ELF-1 (cell line): ENCODE measurements at regions not wholly inside any gene's neighbourhood (a gene's known extent, or its start where the extent isn't known, plus 50 kb on each side); places are given as distances from the start of the nearest gene placed in this dataset.
"Not testable (repeated sequence)": the region's sequence is repeated elsewhere in the genome, so short reads cannot be mapped to it uniquely, and the experiment has no call there.

Experiments
- DNase-seq: peaks from one replicate; pipeline ENCODE4 v3.0.0-alpha.2; 2016; ENCODE audit warnings: low read depth, low spot score

DNA sequence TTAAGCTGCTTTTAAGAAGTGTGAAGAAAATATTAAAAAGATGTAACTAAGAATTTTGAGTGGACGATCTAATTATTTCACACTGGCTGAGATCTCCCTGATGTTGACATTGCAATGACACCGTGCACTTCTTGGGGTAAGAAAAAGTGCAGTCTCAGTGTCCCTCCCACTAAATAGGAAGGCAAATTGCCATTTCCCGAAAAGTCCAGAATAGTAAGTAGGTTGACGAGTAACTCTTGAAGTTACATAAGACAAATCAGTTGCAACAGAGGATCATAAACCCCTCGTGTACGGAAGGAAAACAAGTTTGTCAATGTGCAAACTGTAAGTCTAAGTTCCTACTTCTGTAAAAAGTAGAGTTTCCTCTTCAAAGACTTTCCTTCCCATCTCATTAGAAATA, 336.2 kb downstream of the CACNA1B start:
- DNase-seq: not testable (repeated sequence)

DNA sequence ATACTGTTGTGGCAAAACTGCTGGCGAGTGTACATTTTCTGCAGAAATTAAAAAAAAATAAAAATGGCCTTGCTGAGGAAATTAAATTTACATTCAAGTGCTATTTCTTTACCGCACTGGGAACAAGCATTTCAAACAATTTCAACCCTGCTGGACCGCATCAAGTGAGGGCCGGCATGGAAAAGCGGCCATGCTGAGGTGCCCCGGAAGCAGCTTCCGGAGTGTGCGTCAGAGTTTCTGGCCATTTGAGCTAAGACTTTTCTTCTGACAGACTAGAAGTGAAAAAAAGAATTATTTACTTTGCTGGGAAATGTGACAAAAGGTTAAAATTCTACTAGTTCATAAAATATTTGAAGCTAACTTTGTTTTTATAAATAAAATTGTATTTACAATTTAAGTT, 337.0 kb downstream of the CACNA1B start:
- not testable (repeated sequence) for DNase-seq

DNA sequence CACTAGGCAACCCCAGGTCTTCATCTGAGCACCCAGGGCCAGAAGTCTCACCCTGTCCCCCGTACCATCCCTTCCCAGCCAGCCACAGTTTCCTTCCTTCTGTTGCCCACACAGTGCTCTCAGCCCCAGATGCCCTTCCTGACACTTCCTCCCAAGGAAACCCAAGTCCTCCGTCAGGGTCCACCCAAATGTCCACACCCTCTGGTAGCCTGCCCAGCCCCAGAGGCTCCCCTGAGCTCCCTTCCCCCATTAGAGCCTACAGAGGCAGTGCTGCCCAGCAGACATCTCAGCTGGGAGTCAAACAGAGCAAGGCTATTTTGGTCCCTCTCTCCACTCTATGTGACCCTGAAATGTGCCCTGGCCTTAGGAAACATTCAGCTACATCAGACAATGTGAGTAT, 338.0 kb downstream of the CACNA1B start:
- not testable (repeated sequence) for DNase-seq

DNA sequence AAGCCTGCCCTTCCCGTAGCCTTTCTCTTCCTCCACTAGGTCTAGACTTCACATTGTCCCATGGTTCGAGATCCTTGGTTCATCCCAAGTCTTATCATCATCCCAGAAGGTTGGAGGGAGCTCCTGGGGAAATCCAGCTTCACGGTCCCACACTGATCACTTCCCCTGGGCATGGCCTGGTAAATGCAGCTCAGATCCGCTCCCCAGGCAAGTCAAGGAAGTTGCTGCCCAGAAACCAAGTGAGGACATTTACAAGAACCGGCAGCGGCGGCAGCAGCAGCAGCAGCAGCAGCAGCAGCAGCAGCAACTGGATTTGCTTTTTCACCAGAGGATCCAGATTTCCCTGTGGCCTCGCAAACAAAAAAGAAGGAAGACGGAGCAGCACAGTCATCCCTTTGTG, 339.2 kb downstream of the CACNA1B start:
- DNase-seq: not testable (repeated sequence)

DNA sequence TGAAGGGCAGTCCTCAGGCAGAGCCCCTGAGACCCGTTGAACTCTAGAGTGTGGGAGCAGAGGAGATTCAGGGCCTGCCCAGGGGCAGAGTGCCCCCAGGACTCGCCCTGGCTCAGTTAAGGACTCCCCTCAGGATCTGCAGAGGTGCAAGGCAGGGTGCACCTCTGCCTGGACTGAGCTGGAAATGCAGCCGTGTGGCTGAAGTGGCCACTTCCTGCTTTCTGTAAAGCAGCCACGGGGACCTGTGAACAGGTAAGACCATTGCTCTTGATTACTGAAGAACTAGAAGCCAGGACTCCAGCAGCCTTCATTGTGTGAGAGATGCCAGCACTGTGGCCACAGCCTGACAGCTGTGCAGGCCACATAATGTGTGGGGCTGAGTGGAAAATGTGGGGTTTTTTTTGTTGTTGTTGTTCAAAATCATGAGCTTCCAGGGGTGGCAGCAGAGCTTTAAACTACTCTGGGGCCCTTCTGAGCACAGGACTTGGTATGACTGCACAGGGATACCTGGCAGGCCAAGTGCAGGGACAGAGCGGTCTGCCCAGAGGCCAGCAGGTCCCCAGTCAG, 339.8 kb downstream of the CACNA1B start:
- not testable (repeated sequence) for DNase-seq

DNA sequence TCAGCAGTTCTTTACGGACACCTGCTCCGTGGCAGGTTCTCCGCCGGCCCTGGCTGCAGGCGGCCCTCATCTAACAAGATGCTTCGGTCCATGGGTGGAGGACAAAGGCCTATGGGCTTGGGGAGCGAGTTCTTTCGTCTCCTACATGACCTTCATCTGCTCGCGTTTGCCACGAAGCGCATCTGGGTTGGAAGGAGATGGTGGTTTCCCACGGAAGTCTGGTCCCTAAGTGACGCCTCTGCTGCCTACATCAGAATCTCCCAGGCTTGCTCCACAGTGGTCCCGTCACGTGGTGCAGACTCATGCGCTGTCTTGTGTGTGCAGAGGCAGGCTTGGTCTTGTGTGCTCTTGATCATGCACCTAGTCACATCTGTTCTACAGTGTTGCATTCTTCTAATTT, 341.7 kb downstream of the CACNA1B start:
- not testable (repeated sequence) for DNase-seq

DNA sequence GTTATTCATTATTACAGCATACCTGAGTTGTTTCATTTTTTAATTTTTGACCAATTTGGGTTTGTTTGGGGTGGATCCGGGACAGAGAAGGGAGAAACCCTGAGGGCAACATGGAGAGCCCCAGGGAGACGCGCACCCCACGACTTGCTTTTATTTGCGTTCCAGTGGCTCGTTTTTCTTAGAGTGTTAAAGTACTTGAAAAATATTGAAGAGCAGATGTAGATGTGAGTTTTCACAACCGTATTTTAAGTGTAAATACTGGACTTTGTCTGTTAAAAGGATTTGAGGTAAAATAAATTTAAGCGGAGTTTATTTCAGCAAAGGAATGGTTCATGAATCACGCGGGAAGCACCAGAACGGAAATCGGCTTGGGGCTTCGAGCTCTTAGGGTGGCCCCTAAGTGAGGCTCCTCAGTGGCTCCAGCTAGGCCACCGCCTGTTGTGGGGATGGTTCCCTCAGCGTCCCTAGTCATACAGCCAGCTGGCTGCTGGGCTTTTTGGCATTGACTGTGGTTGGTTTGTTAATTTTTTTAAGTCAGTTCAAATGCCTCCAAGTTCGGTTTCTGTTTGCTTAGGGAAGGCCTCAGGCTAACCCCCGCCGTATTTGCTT, 344.0 kb downstream of the CACNA1B start:
- DNase-seq: not testable (repeated sequence)

DNA sequence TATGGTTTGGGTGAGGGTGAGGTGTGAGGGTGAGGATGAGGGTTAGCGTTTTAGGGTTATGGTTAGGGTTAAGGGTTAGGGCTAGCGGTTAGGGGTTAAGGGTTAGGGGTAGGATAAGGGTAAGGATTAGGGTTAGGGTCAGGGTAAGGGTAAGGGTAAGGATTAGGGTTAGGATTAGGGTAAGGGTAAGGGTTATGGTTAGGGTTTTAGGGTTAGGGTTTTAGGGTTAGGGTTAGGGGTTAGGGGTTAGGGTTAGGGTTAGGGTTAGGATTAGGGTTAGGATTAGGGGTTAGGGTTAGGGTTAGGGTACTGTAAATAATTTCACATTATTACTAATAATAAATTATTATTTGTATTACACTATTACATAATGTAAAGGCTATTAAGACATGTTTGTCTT, 359.5 kb downstream of the CACNA1B start:
- not testable (repeated sequence) for DNase-seq

DNA sequence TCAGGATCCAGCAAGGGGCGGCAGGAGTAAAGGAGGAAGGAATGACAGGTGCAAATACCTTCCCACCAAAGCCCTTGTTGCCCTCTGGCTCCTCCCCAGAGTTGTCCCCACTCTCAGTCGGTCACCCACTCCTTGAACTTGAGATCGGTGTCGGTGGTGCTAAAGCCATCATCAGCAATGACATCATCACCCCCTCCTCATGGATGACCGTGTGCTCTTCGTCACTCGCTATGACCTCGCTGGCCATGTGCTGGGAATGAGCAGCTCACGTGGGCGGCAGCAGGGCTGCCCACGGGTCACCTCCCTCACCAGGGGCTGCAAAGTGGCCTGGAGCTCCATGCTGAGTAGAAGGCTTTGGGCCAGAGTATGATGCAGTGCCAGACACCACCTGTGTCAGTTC, 405.3 kb downstream of the CACNA1B start:
- not testable (repeated sequence) for DNase-seq
